Bronchial epithelial cell (primary cell): ENCODE measurements at regions not wholly inside any gene's neighbourhood (a gene's known extent, or its start where the extent isn't known, plus 50 kb on each side); places are given as distances from the start of the nearest gene placed in this dataset.

Source experiments
- DNase-seq: peaks from one replicate; pipeline ENCODE4 v3.0.0-alpha.2; 2010; ENCODE audit warnings: low read depth
- FAIRE-seq: peaks from 2 replicates; lab custom pipeline; 2011; peaks lifted over from hg19 to GRCh38; lab: Jason Lieb, UNC
- H3K27me3 ChIP-seq: 2 replicates; pipeline ENCODE4 v1.5.1; 2011; ENCODE audit warnings: low read length; ENCODE audit not compliant: control insufficient read depth, insufficient read depth
- H3K36me3 ChIP-seq: 2 replicates; pipeline ENCODE4 v1.5.1; 2011; ENCODE audit warnings: low read length; ENCODE audit not compliant: control insufficient read depth, insufficient read depth
- H3K4me3 ChIP-seq: 2 replicates; pipeline ENCODE4 v1.5.1; 2011; ENCODE audit warnings: mild to moderate bottlenecking, low read depth, low read length, control low read depth
- CTCF ChIP-seq: IDR thresholded peaks from 2 replicates; pipeline ENCODE4 v1.5.1; 2011; ENCODE audit warnings: mild to moderate bottlenecking, moderate library complexity, low read length, control low read depth, inconsistent platforms; ENCODE audit not compliant: insufficient read depth, severe bottlenecking

DNA sequence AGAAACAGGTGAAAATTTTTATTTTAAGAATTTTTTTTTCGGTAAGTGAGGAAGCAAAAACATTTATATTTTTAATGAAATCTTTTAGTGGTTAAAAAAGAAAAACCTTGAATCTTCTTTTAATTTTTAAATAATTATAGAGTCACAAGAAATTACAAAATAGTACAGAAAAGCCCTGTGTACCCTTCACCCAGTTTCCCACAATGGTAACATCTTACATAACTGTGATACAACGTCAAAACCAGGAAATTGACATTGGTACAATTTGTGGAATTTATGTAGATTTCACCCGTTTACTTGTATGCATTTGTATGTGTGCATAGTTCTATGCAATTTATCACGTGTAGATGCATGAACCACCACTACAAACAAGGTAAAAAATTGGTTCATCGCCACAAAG lies 285.9 kb downstream of the MTX2 start:
- no peak for DNase-seq
- no peak for TF ChIP-seq CTCF
- Histone ChIP-seq H3K4me3 (no peak overlapping the region), H3K27me3 (no peaks in the 10 kb centered on the region), H3K36me3 (no peaks in the 10 kb centered on the region)
- FAIRE-seq = no peak

DNA sequence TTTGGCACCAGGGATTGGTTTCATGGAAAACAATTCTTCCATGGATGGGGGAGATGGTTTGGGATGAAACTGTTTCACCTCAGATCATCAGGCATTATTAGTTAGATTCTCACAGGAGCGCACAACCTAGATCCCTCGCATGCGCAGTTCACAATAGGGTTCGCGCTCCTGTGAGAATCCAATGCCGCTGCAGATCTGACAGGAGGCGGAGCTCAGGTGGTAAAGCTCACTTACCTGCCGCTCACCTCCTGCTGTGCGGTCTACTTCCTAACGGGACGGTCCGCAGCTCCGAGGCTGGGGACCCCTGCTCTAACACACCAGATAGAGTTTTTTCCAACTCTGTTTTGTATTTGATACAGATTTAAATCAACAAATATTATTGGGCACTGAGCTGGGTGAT lies 286.5 kb downstream of the MTX2 start:
- FAIRE-seq (no peak), DNase-seq (peak; percentile 21)
- Histone ChIP-seq H3K27me3 (no peaks in the 10 kb centered on the region), H3K4me3 (no peak overlapping the region), H3K36me3 (no peaks in the 10 kb centered on the region)
- TF ChIP-seq CTCF = no peak

DNA sequence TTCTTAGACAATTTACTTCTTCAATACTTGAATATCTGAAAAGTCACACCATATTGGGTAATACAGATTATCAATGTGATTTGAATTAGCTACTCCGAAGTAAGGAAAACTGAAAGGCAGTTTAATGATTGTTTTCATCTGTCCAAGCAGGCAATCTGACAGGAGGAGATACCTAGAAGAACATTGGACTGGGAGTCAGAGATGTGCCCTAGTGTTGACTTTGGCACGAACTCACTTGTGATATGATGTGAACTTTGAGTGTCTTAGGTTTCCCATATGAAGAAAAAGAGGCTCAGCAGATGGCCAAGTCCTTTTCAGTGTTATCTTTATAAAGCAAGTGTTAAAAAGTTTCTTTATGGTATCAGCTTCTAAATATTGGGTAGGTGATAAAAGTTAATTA lies 287.1 kb downstream of the MTX2 start:
- no peak for TF ChIP-seq CTCF
- DNase-seq (no peak), FAIRE-seq (no peak)
- Histone ChIP-seq H3K36me3 (no peaks in the 10 kb centered on the region), H3K4me3 (no peak overlapping the region), H3K27me3 (no peaks in the 10 kb centered on the region)

GRCh38 chr2:176557821-176558220 lies 288.6 kb downstream of the MTX2 start:
- Histone ChIP-seq H3K27me3 (no peaks in the 10 kb centered on the region), H3K36me3 (no peaks in the 10 kb centered on the region), H3K4me3 (no peak overlapping the region)
- DNase-seq (no peak), FAIRE-seq (no peak)
- no peak for TF ChIP-seq CTCF

DNA sequence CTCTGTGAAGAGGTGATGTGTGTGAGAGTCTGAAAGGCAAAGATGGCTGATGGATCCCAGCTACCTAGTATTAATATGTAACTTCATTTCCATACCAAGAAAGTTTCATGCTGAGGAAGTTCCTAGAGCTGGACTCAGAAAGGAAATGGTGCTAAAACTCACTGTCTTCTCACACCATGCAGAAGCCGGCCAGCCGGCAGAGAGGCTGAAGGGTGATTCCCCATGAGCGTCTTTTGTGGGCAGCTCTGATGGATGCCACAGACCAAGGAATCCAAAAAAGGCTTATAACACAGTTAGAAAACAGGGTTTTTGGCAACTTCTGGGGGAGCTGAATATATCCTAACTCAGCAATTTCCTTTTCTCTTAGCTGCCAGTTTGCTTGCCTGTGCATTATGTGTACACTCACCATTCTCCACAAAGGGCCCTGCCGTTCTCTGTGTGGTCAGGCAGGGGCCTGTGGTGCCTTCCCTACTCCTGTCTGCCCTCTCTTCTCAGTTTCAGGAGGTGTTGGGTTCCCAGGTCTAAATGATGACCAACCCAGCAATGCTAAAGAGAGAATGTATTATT lies 289.4 kb downstream of the MTX2 start:
- no peak for FAIRE-seq
- Histone ChIP-seq H3K27me3 (no peaks in the 10 kb centered on the region), H3K36me3 (no peaks in the 10 kb centered on the region), H3K4me3 (no peak overlapping the region)
- no peak for DNase-seq
- TF ChIP-seq CTCF = no peak

DNA sequence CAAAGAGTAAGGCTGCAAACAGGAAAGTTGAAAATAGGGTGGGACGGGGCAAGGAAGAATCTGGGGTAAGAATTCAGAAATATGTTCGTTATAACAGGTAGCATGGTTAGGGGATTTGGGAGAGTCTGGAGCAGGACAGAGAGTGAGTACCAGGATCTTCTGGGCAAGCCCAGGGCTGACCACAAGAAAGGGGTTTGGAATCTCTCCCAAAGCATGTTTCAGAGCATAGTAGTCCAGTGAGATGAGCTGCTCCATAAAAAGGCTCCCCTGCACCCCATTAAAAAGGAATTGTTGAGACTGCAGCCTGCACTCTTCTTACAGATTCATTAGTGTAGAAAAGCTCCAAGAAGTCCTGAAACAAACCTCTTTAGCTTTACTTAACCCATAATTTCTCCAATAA lies 291.1 kb downstream of the MTX2 start:
- FAIRE-seq = no peak
- Histone ChIP-seq H3K27me3 (no peaks in the 10 kb centered on the region), H3K4me3 (no peak overlapping the region), H3K36me3 (no peaks in the 10 kb centered on the region)
- TF ChIP-seq CTCF = no peak
- DNase-seq = no peak
